ENCODE measurements at regions not wholly inside any gene's neighbourhood (a gene's known extent, or its start where the extent isn't known, plus 50 kb on each side); places are given as distances from the start of the nearest gene placed in this dataset.

- no peaks in the 10 kb centered on the region for H3K4me1 ChIP-seq
- no peak for TF ChIP-seq POLR2A (IDR thresholded peaks at IDR 0.05)
- no peak for TF ChIP-seq CTCF (IDR thresholded peaks at IDR 0.05)
- no peaks in the 10 kb centered on the region for H3K36me3 ChIP-seq
- H3K27ac ChIP-seq = no peak overlapping the region
- H3K9me3 ChIP-seq = no peaks in the 10 kb centered on the region
- no peaks in the 10 kb centered on the region for H3K27me3 ChIP-seq
- WGBS (ENCODE audit: insufficient coverage, low coverage, low lambda C conversion rate, missing lambda C conversion rate) = 73% methylated on average over 3 of the region's 3 CpGs
- ATAC-seq (no peak), DNase-seq (no peak)
- H3K4me3 ChIP-seq = no peak overlapping the region
- intact Hi-C loops (cut with DNase I) = no loop called here
Measured at GRCh38 chr2:12289120-12289802, 427.5 kb upstream of the TRIB2 start.

- H3K9me3 ChIP-seq = no peaks in the 10 kb centered on the region
- no peaks in the 10 kb centered on the region for H3K27me3 ChIP-seq
- ATAC-seq (no peak), DNase-seq (no peak)
- no peaks in the 10 kb centered on the region for H3K4me1 ChIP-seq
- H3K4me3 ChIP-seq = no peak overlapping the region
- no peaks in the 10 kb centered on the region for H3K36me3 ChIP-seq
- 54% methylated on average over 1 of the region's 1 CpG for WGBS (ENCODE audit: insufficient coverage, low coverage, low lambda C conversion rate, missing lambda C conversion rate)
- H3K27ac ChIP-seq = no peak overlapping the region
- intact Hi-C loops (cut with DNase I) = no loop called here
- TF ChIP-seq POLR2A (IDR thresholded peaks at IDR 0.05) (no peak), CTCF (IDR thresholded peaks at IDR 0.05) (no peak)
Measured at GRCh38 chr2:12291303-12291702, 425.4 kb upstream of the TRIB2 start.

GRCh38 chr2:12293874-12294273 lies 422.9 kb upstream of the TRIB2 start:
- ATAC-seq = no peak
- H3K27me3 ChIP-seq = no peaks in the 10 kb centered on the region
- no peak overlapping the region for H3K4me3 ChIP-seq
- no peak for DNase-seq
- intact Hi-C loops (cut with DNase I) = no loop called here
- no peak overlapping the region for H3K27ac ChIP-seq
- no peaks in the 10 kb centered on the region for H3K9me3 ChIP-seq
- TF ChIP-seq POLR2A (IDR thresholded peaks at IDR 0.05) (no peak), CTCF (IDR thresholded peaks at IDR 0.05) (no peak)
- WGBS (ENCODE audit: insufficient coverage, low coverage, low lambda C conversion rate, missing lambda C conversion rate) = 70% methylated on average over 1 of the region's 1 CpG
- H3K4me1 ChIP-seq = no peaks in the 10 kb centered on the region
- H3K36me3 ChIP-seq = no peaks in the 10 kb centered on the region

GRCh38 chr2:12295856-12296519 lies 420.7 kb upstream of the TRIB2 start:
- Histone ChIP-seq H3K27ac (no peak overlapping the region), H3K36me3 (no peaks in the 10 kb centered on the region), H3K27me3 (no peaks in the 10 kb centered on the region), H3K4me1 (no peaks in the 10 kb centered on the region), H3K4me3 (no peak overlapping the region), H3K9me3 (no peaks in the 10 kb centered on the region)
- intact Hi-C loops (cut with DNase I) = no loop called here
- TF ChIP-seq POLR2A (IDR thresholded peaks at IDR 0.05) = no peak
- no peak for TF ChIP-seq CTCF (IDR thresholded peaks at IDR 0.05)
- no peak for DNase-seq
- ATAC-seq = no peak
- WGBS (ENCODE audit: insufficient coverage, low coverage, low lambda C conversion rate, missing lambda C conversion rate) = 31% methylated on average over 2 of the region's 4 CpGs

All from right lobe of liver (tissue), 6 donors.